ENCODE measurements at regions not wholly inside any gene's neighbourhood (a gene's known extent, or its start where the extent isn't known, plus 50 kb on each side); places are given as distances from the start of the nearest gene placed in this dataset.
"Not testable (repeated sequence)": the region's sequence is repeated elsewhere in the genome, so short reads cannot be mapped to it uniquely, and the experiment has no call there.

GRCh38 chr22:16665610-16666009 is 73.0 kb upstream of the CCT8L2 start:
- intact Hi-C loops (cut with DNase I); DNase-seq: not testable (repeated sequence)

GRCh38 chr22:16662330-16662729 is 69.7 kb upstream of the CCT8L2 start:
- DNase-seq; intact Hi-C loops (cut with DNase I): not testable (repeated sequence)

GRCh38 chr22:16660989-16661388 is 68.4 kb upstream of the CCT8L2 start:
- intact Hi-C loops (cut with DNase I); DNase-seq: not testable (repeated sequence)

GRCh38 chr22:16660570-16660969 is 68.0 kb upstream of the CCT8L2 start:
- DNase-seq; intact Hi-C loops (cut with DNase I): not testable (repeated sequence)

- intact Hi-C loops (cut with DNase I) = not testable (repeated sequence)
Measured at GRCh38 chr22:16659273-16659834, 66.7 kb upstream of the CCT8L2 start.

GRCh38 chr22:16658068-16658467 is 65.5 kb upstream of the CCT8L2 start:
- intact Hi-C loops (cut with DNase I) = no loop called here

More at GRCh38 chr22:16659273-16659834, 66.7 kb upstream of the CCT8L2 start:
- DNase-seq = not testable (repeated sequence)

GRCh38 chr22:16654882-16655281 is 62.3 kb upstream of the CCT8L2 start:
- intact Hi-C loops (cut with DNase I) = no loop called here
- DNase-seq = no peak

More at GRCh38 chr22:16658068-16658467, 65.5 kb upstream of the CCT8L2 start:
- DNase-seq = no peak

GRCh38 chr22:16654336-16654735 is 61.7 kb upstream of the CCT8L2 start:
- DNase-seq; intact Hi-C loops (cut with DNase I): not testable (repeated sequence)

- DNase-seq; intact Hi-C loops (cut with DNase I): not testable (repeated sequence)
Measured at GRCh38 chr22:16653222-16653621, 60.6 kb upstream of the CCT8L2 start.

- intact Hi-C loops (cut with DNase I) = no loop called here
Measured at GRCh38 chr22:16651217-16651616, 58.6 kb upstream of the CCT8L2 start.

More at GRCh38 chr22:16651217-16651616, 58.6 kb upstream of the CCT8L2 start:
- no peak for DNase-seq

Data from head of caudate nucleus (tissue), 42 donors.